ENCODE measurements at regions not wholly inside any gene's neighbourhood (a gene's known extent, or its start where the extent isn't known, plus 50 kb on each side); places are given as distances from the start of the nearest gene placed in this dataset.
"Not testable (repeated sequence)": the region's sequence is repeated elsewhere in the genome, so short reads cannot be mapped to it uniquely, and the experiment has no call there.

DNA sequence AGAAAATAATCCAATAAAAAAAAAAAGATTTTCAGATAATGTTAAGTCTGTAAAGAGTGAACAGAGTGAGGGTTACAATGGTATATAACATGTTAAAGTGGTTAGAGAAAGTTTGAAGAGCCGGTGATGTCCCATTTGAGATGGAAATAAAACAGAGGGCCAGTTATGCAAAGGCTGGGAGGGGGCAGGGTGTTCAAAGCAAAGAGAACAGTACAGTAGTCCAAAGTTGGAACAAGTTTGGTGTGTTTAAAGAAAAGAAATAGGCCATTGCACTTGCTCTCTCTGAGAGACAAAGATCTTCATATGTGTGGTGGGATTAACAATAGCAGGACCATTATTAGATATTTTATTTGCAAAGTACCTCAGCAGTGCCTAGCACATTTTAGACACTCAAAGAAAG, 179.5 kb upstream of the PKN2 start:
- no peaks in the 10 kb centered on the region for H3K9me3 ChIP-seq (ENCODE audit: low read depth, low read length, poor library complexity, severe bottlenecking)
- ChIA-PET CTCF (no interaction called here), POLR2A (ENCODE audit: low non-redundant PET) (no interaction called here)
- DNase-seq (ENCODE audit: low spot score), result no peak
- no peak overlapping the region for H3K27ac ChIP-seq (ENCODE audit: low read depth, low read length, poor library complexity, severe bottlenecking)
- H3K27me3 ChIP-seq (replicated peaks; ENCODE audit: insufficient read depth, low read depth, low read length, poor library complexity), result peaks cover 6% of the 10 kb centered on the region
- BruUV-seq (replicated peaks), result no TSS peak
- H3K4me3 ChIP-seq (ENCODE audit: low read depth, low read length, poor library complexity, severe bottlenecking), result no peak overlapping the region
- TF ChIP-seq EZH2 (IDR thresholded peaks at IDR 0.05; ENCODE audit: borderline replicate concordance, low read depth, low read length, poor library complexity, severe bottlenecking), result no peak
- TF ChIP-seq, protein P1, sequence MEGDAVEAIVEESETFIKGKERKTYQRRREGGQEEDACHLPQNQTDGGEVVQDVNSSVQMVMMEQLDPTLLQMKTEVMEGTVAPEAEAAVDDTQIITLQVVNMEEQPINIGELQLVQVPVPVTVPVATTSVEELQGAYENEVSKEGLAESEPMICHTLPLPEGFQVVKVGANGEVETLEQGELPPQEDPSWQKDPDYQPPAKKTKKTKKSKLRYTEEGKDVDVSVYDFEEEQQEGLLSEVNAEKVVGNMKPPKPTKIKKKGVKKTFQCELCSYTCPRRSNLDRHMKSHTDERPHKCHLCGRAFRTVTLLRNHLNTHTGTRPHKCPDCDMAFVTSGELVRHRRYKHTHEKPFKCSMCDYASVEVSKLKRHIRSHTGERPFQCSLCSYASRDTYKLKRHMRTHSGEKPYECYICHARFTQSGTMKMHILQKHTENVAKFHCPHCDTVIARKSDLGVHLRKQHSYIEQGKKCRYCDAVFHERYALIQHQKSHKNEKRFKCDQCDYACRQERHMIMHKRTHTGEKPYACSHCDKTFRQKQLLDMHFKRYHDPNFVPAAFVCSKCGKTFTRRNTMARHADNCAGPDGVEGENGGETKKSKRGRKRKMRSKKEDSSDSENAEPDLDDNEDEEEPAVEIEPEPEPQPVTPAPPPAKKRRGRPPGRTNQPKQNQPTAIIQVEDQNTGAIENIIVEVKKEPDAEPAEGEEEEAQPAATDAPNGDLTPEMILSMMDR (conservative IDR thresholded peaks at IDR 0.05; ENCODE audit: low read depth, low read length), result no peak
- intact Hi-C loops (cut with micrococcal nuclease; ENCODE audit: unreplicated experiment), result no loop called here
- peaks cover 16% of the 10 kb centered on the region for H3K4me1 ChIP-seq (ENCODE audit: insufficient read depth, low read length, poor library complexity, severe bottlenecking)
- H3K36me3 ChIP-seq (ENCODE audit: insufficient read depth, low read length, poor library complexity, severe bottlenecking), result no peaks in the 10 kb centered on the region

- Histone ChIP-seq H3K27me3 (replicated peaks; ENCODE audit: insufficient read depth, low read depth, low read length, poor library complexity) (peaks cover 6% of the 10 kb centered on the region), H3K4me1 (ENCODE audit: insufficient read depth, low read length, poor library complexity, severe bottlenecking) (peaks cover 46% of the 10 kb centered on the region), H3K4me3 (ENCODE audit: low read depth, low read length, poor library complexity, severe bottlenecking) (no peak overlapping the region), H3K36me3 (ENCODE audit: insufficient read depth, low read length, poor library complexity, severe bottlenecking) (no peaks in the 10 kb centered on the region), H3K9me3 (ENCODE audit: low read depth, low read length, poor library complexity, severe bottlenecking) (no peaks in the 10 kb centered on the region), H3K27ac (ENCODE audit: low read depth, low read length, poor library complexity, severe bottlenecking) (no peak overlapping the region)
- peak; percentile 12 for DNase-seq (ENCODE audit: low spot score)
- intact Hi-C loops (cut with micrococcal nuclease; ENCODE audit: unreplicated experiment), result no loop called here
- BruUV-seq (replicated peaks), result no TSS peak
- ChIA-PET CTCF (no interaction called here), POLR2A (ENCODE audit: low non-redundant PET) (no interaction called here)
- TF ChIP-seq, protein P1 (conservative IDR thresholded peaks at IDR 0.05; ENCODE audit: low read depth, low read length), result no peak
Measured at GRCh38 chr1:88509379-88509778, 174.7 kb upstream of the PKN2 start.

- POLR2A ChIA-PET (ENCODE audit: low non-redundant PET), result no interaction called here
Measured at GRCh38 chr1:88514544-88515060, 169.5 kb upstream of the PKN2 start.

DNA sequence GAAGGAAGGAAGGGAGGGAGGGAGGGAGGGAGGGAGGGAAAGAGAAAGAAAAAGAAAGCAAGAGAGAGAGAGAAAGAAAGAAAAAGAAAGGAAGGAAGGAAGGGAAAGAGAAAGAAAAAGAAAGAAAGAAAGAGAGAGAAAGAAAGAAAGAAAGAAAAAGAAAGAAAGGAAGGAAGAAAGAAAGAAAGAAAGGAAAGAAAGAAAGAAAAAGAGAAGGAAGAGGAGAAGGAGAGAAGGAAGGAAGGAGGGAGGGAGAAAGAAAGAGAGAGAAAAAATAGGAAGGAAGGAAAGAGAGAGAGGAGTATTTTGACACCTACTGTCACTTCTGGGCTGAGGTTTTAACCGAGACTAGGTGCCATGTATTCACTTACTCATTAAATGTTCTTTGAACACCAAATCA, 166.6 kb upstream of the PKN2 start:
- CTCF ChIA-PET; H3K27me3 ChIP-seq (replicated peaks; ENCODE audit: insufficient read depth, low read depth, low read length, poor library complexity); H3K4me1 ChIP-seq (ENCODE audit: insufficient read depth, low read length, poor library complexity, severe bottlenecking); H3K27ac ChIP-seq (ENCODE audit: low read depth, low read length, poor library complexity, severe bottlenecking); POLR2A ChIA-PET (ENCODE audit: low non-redundant PET); intact Hi-C loops (cut with micrococcal nuclease; ENCODE audit: unreplicated experiment); H3K4me3 ChIP-seq (ENCODE audit: low read depth, low read length, poor library complexity, severe bottlenecking); BruUV-seq (replicated peaks); H3K36me3 ChIP-seq (ENCODE audit: insufficient read depth, low read length, poor library complexity, severe bottlenecking); DNase-seq (ENCODE audit: low spot score); H3K9me3 ChIP-seq (ENCODE audit: low read depth, low read length, poor library complexity, severe bottlenecking): not testable (repeated sequence)

More at GRCh38 chr1:88514544-88515060, 169.5 kb upstream of the PKN2 start:
- intact Hi-C loops (cut with micrococcal nuclease; ENCODE audit: unreplicated experiment), result no loop called here
- Histone ChIP-seq H3K27ac (ENCODE audit: low read depth, low read length, poor library complexity, severe bottlenecking) (no peak overlapping the region), H3K9me3 (ENCODE audit: low read depth, low read length, poor library complexity, severe bottlenecking) (no peaks in the 10 kb centered on the region), H3K36me3 (ENCODE audit: insufficient read depth, low read length, poor library complexity, severe bottlenecking) (no peaks in the 10 kb centered on the region), H3K4me1 (ENCODE audit: insufficient read depth, low read length, poor library complexity, severe bottlenecking) (peaks cover 30% of the 10 kb centered on the region), H3K4me3 (ENCODE audit: low read depth, low read length, poor library complexity, severe bottlenecking) (no peak overlapping the region), H3K27me3 (replicated peaks; ENCODE audit: insufficient read depth, low read depth, low read length, poor library complexity) (peaks cover 4% of the 10 kb centered on the region)
- DNase-seq (ENCODE audit: low spot score), result no peak
- TF ChIP-seq, protein P1 (conservative IDR thresholded peaks at IDR 0.05; ENCODE audit: low read depth, low read length), result no peak
- no peak for TF ChIP-seq EZH2 (IDR thresholded peaks at IDR 0.05; ENCODE audit: borderline replicate concordance, low read depth, low read length, poor library complexity, severe bottlenecking)
- CTCF ChIA-PET, result no interaction called here
- BruUV-seq (replicated peaks), result no TSS peak

Measured in A673 (cell line).